ENCODE measurements at regions not wholly inside any gene's neighbourhood (a gene's known extent, or its start where the extent isn't known, plus 50 kb on each side); places are given as distances from the start of the nearest gene placed in this dataset.

- H3K4me2 ChIP-seq (ENCODE audit: low read length) = no peak overlapping the region
- CTCF ChIA-PET = interaction anchor here (0.9 kb wide), 1 partner anchor 918 kb away, joined by 4 read pairs; no protein-coding TSS in a partner anchor
- BruUV-seq (replicated peaks) = no TSS peak
Observed at GRCh38 chr7:42858570-42858969, 53.3 kb downstream of the C7orf25 start.

GRCh38 chr7:42856605-42856987 lies 55.3 kb downstream of the C7orf25 start:
- Histone ChIP-seq H3K4me3 (replicated peaks in 1 of 2; ENCODE audit: low read depth in 1 of 2, low read length in 2 of 2) (no peak overlapping the region), H3K27ac (ENCODE audit: low read depth, low read length) (no peak overlapping the region)
- no peak for ATAC-seq

More at GRCh38 chr7:42858570-42858969, 53.3 kb downstream of the C7orf25 start:
- no peaks in the 10 kb centered on the region for H3K9me2 ChIP-seq (ENCODE audit: insufficient read depth)
- no peaks in the 10 kb centered on the region for H4K20me1 ChIP-seq (ENCODE audit: insufficient read depth)
- peaks cover 11% of the 10 kb centered on the region; the same call in 1 of the 2 replicates for H3K27me3 ChIP-seq (ENCODE audit: insufficient read depth, low read length)
- H3K27ac ChIP-seq (ENCODE audit: low read depth, low read length) = no peak overlapping the region
- no peak overlapping the region for H3K4me3 ChIP-seq (replicated peaks in 1 of 2; ENCODE audit: low read depth in 1 of 2, low read length in 2 of 2)
- no peaks in the 10 kb centered on the region for H3K79me2 ChIP-seq (ENCODE audit: insufficient read depth, low read length)
- DNase-seq (ENCODE audit: low read depth, low spot score) (no peak), ATAC-seq (no peak)
- H3K9ac ChIP-seq (ENCODE audit: low read length) = no peak overlapping the region
- RAD21 ChIA-PET (ENCODE audit: low non-redundant PET in 1 of 2, low total read pairs in 2 of 2, uncharacterized antibody in 2 of 2, unreplicated experiment in 2 of 2) = no interaction called here
- H3K36me3 ChIP-seq (ENCODE audit: control insufficient read depth in 1 of 2, insufficient read depth in 2 of 2, low read length in 2 of 2) = no peaks in the 10 kb centered on the region
- POLR2A ChIA-PET = no interaction called here
- intact Hi-C loops (cut with micrococcal nuclease) = no loop called here
- TF ChIP-seq EGR1 (IDR thresholded peaks at IDR 0.05; ENCODE audit: low read depth) = no peak
- TF ChIP-seq, protein P1, sequence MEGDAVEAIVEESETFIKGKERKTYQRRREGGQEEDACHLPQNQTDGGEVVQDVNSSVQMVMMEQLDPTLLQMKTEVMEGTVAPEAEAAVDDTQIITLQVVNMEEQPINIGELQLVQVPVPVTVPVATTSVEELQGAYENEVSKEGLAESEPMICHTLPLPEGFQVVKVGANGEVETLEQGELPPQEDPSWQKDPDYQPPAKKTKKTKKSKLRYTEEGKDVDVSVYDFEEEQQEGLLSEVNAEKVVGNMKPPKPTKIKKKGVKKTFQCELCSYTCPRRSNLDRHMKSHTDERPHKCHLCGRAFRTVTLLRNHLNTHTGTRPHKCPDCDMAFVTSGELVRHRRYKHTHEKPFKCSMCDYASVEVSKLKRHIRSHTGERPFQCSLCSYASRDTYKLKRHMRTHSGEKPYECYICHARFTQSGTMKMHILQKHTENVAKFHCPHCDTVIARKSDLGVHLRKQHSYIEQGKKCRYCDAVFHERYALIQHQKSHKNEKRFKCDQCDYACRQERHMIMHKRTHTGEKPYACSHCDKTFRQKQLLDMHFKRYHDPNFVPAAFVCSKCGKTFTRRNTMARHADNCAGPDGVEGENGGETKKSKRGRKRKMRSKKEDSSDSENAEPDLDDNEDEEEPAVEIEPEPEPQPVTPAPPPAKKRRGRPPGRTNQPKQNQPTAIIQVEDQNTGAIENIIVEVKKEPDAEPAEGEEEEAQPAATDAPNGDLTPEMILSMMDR (IDR thresholded peaks at IDR 0.05 in 2 of 3, conservative IDR thresholded peaks at IDR 0.05 in 1 of 3; ENCODE audit: borderline replicate concordance in 1 of 3, insufficient read depth in 1 of 3, low read depth in 2 of 3, low read length in 2 of 3) = no peak
- H2AFZ ChIP-seq (ENCODE audit: low read depth, low read length, poor library complexity, severe bottlenecking) = no peak overlapping the region
- no peaks in the 10 kb centered on the region for H3K9me3 ChIP-seq (ENCODE audit: control insufficient read depth in 1 of 2, insufficient read depth in 1 of 2, low read depth in 1 of 2, low read length in 2 of 2)
- H3K4me1 ChIP-seq (ENCODE audit: control insufficient read depth in 1 of 2, insufficient read depth in 2 of 2, low read length in 2 of 2) = no peaks in the 10 kb centered on the region

More at GRCh38 chr7:42856605-42856987, 55.3 kb downstream of the C7orf25 start:
- no peaks in the 10 kb centered on the region for H3K79me2 ChIP-seq (ENCODE audit: insufficient read depth, low read length)
- POLR2A ChIA-PET = no interaction called here
- DNase-seq (ENCODE audit: low read depth, low spot score) = no peak
- no peak overlapping the region for H3K4me2 ChIP-seq (ENCODE audit: low read length)
- H2AFZ ChIP-seq (ENCODE audit: low read depth, low read length, poor library complexity, severe bottlenecking) = no peak overlapping the region
- H3K4me1 ChIP-seq (ENCODE audit: control insufficient read depth in 1 of 2, insufficient read depth in 2 of 2, low read length in 2 of 2) = no peaks in the 10 kb centered on the region
- TF ChIP-seq POLR2A (IDR thresholded peaks at IDR 0.05; ENCODE audit: borderline replicate concordance, extremely low read depth, insufficient read depth, insufficient read length) = no peak
- TF ChIP-seq MAX (IDR thresholded peaks at IDR 0.05) = no peak
- no peak for TF ChIP-seq EZH2phosphoT487 (IDR thresholded peaks at IDR 0.05; ENCODE audit: borderline replicate concordance)
- no peak for TF ChIP-seq CEBPB (IDR thresholded peaks at IDR 0.05; ENCODE audit: low read depth)
- TF ChIP-seq JUND (IDR thresholded peaks at IDR 0.05) = no peak
- no peak for TF ChIP-seq TCF7L2 (IDR thresholded peaks at IDR 0.05; ENCODE audit: borderline replicate concordance, extremely low read depth, insufficient read depth, insufficient read length)
- intact Hi-C loops (cut with micrococcal nuclease) = loop anchor here (1.0 kb wide), 1 partner anchor 43 kb away; no protein-coding TSS in a partner anchor
- peaks cover 18% of the 10 kb centered on the region for H3K27me3 ChIP-seq (ENCODE audit: insufficient read depth, low read length)
- H3K9me3 ChIP-seq (ENCODE audit: control insufficient read depth in 1 of 2, insufficient read depth in 1 of 2, low read depth in 1 of 2, low read length in 2 of 2) = no peaks in the 10 kb centered on the region
- no peaks in the 10 kb centered on the region for H3K9me2 ChIP-seq (ENCODE audit: insufficient read depth)
- H3K36me3 ChIP-seq (ENCODE audit: control insufficient read depth in 1 of 2, insufficient read depth in 2 of 2, low read length in 2 of 2) = no peaks in the 10 kb centered on the region
- no peak overlapping the region for H3K9ac ChIP-seq (ENCODE audit: low read length)
- RAD21 ChIA-PET (ENCODE audit: low non-redundant PET in 1 of 2, low total read pairs in 2 of 2, uncharacterized antibody in 2 of 2, unreplicated experiment in 2 of 2) = no interaction called here
- H4K20me1 ChIP-seq (ENCODE audit: insufficient read depth) = no peaks in the 10 kb centered on the region
- BruUV-seq (replicated peaks) = no TSS peak
- CTCF ChIA-PET = no interaction called here
